H1 (cell line): ENCODE measurements at regions not wholly inside any gene's neighbourhood (a gene's known extent, or its start where the extent isn't known, plus 50 kb on each side); places are given as distances from the start of the nearest gene placed in this dataset.
A peak's percentile ranks its signal among the peaks of the same experiment; 100 is the strongest.
"Not testable (repeated sequence)": the region's sequence is repeated elsewhere in the genome, so short reads cannot be mapped to it uniquely, and the experiment has no call there.

Experiments
- BRCA1 ChIP-seq: IDR thresholded peaks from 2 replicates; pipeline ENCODE4 v1.6.1; 2012; ENCODE audit warnings: low read depth, low read length, improper control_type of control experiment
- CEBPB ChIP-seq: IDR thresholded peaks from 2 replicates; pipeline ENCODE4 v1.6.1; 2012; ENCODE audit warnings: low read depth, low read length
- CREB1 ChIP-seq: IDR thresholded peaks from 2 replicates; pipeline ENCODE4 v1.6.1; 2012; ENCODE audit warnings: inconsistent platforms
- CTCF ChIP-seq, 3 experiments: IDR thresholded peaks; 1 replicate in 2 of 3; 2 replicates in 1 of 3; pipeline versions ENCODE4 v1.5.1 to v1.6.1; 2011; ENCODE audit warnings: low read length in 3 of 3, mild to moderate bottlenecking in 3 of 3, inconsistent platforms in 2 of 3, low read depth in 1 of 3, moderate library complexity in 1 of 3; ENCODE audit not compliant: insufficient read depth in 1 of 3; ENCODE audit errors: control extremely low read depth in 1 of 3
- E2F6 ChIP-seq: IDR thresholded peaks from 2 replicates; pipeline ENCODE4 v1.6.1; 2012; ENCODE audit warnings: inconsistent platforms
- EZH2 ChIP-seq: fragments of 200-600 bp; sonication (generic); IDR thresholded peaks from 2 replicates; pipeline ENCODE4 v1.7.1; 2012; ENCODE audit warnings: low read depth, mild to moderate bottlenecking, moderate library complexity, low read length, inconsistent platforms; ENCODE audit not compliant: severe bottlenecking
- GABPA ChIP-seq: IDR thresholded peaks from 2 replicates; pipeline ENCODE4 v1.6.1; 2011; ENCODE audit warnings: mild to moderate bottlenecking, low read length, moderate library complexity, borderline replicate concordance; ENCODE audit not compliant: insufficient read depth
- JUN ChIP-seq: IDR thresholded peaks from 2 replicates; pipeline ENCODE4 v1.6.1; 2011; ENCODE audit warnings: low read depth, mild to moderate bottlenecking, improper control_type of control experiment, low read length
- JUND ChIP-seq: IDR thresholded peaks from 2 replicates; pipeline ENCODE4 v1.6.1; 2011; ENCODE audit warnings: mild to moderate bottlenecking, improper control_type of control experiment, low read length
- POLR2AphosphoS5 ChIP-seq: IDR thresholded peaks from 2 replicates; pipeline ENCODE4 v1.6.1; 2011; ENCODE audit warnings: low read depth, low read length
- TAF1 ChIP-seq: IDR thresholded peaks from 2 replicates; pipeline ENCODE4 v1.6.1; 2011; ENCODE audit warnings: mild to moderate bottlenecking, low read depth, low read length
- USF2 ChIP-seq: IDR thresholded peaks from 2 replicates; pipeline ENCODE4 v1.6.1; 2011; ENCODE audit warnings: low read length, improper control_type of control experiment
- YY1 ChIP-seq: IDR thresholded peaks from 2 replicates; pipeline ENCODE4 v1.6.1; 2011; ENCODE audit warnings: low read depth, mild to moderate bottlenecking, low read length

GRCh38 chrY:3527040-3527439, 51.8 kb upstream of the TGIF2LY start:
- not testable (repeated sequence) for TF ChIP-seq TAF1, USF2, BRCA1, POLR2AphosphoS5, GABPA, JUND, YY1, JUN, EZH2, E2F6, CREB1, CEBPB
- peak in 2 of 3 experiments; percentile 9 to 23; a peak in 2 of 4 replicates for TF ChIP-seq CTCF (IDR thresholded peaks at IDR 0.05; ENCODE audit: control extremely low read depth in 1 of 3, insufficient read depth in 1 of 3, low read depth in 1 of 3, low read length in 3 of 3)
